ENCODE measurements at regions not wholly inside any gene's neighbourhood (a gene's known extent, or its start where the extent isn't known, plus 50 kb on each side); places are given as distances from the start of the nearest gene placed in this dataset.

- Mint-ChIP-seq H3K4me3 (no peak overlapping the region), H3K36me3 (no peaks in the 10 kb centered on the region), H3K27me3 (no peaks in the 10 kb centered on the region), H3K9me3 (peaks cover 2% of the 10 kb centered on the region), H3K4me1 (ENCODE audit: low read depth) (no peaks in the 10 kb centered on the region), H3K27ac (no peak overlapping the region)
- ChIA-PET POLR2A (no interaction called here), CTCF (no interaction called here)
- intact Hi-C loops (cut with micrococcal nuclease): no loop called here
- DNase-seq: no peak
Measured at GRCh38 chr3:154759966-154760365, 320.2 kb upstream of the MME start.

GRCh38 chr3:154758109-154758868 lies 321.8 kb upstream of the MME start:
- Mint-ChIP-seq H3K9me3 (peaks cover 2% of the 10 kb centered on the region), H3K27ac (no peak overlapping the region), H3K27me3 (no peaks in the 10 kb centered on the region), H3K4me1 (ENCODE audit: low read depth) (no peaks in the 10 kb centered on the region), H3K36me3 (no peaks in the 10 kb centered on the region), H3K4me3 (no peak overlapping the region)
- ChIA-PET CTCF (no interaction called here), POLR2A (interaction anchor here (0.6 kb wide), 1 partner anchor 8 kb away, joined by 4 read pairs; no protein-coding TSS in a partner anchor)
- no peak for DNase-seq
- intact Hi-C loops (cut with micrococcal nuclease): no loop called here

GRCh38 chr3:154753101-154753500 lies 323.1 kb upstream of the GPR149 start:
- no peaks in the 10 kb centered on the region for H3K4me1 Mint-ChIP-seq (ENCODE audit: low read depth)
- H3K27ac Mint-ChIP-seq: no peak overlapping the region
- no peak for DNase-seq
- H3K27me3 Mint-ChIP-seq: no peaks in the 10 kb centered on the region
- no peaks in the 10 kb centered on the region for H3K36me3 Mint-ChIP-seq
- intact Hi-C loops (cut with micrococcal nuclease): no loop called here
- POLR2A ChIA-PET: no interaction called here
- CTCF ChIA-PET: interaction anchor here (0.6 kb wide), 1 partner anchor 59 kb away, joined by 3 read pairs; no protein-coding TSS in a partner anchor
- peaks cover 2% of the 10 kb centered on the region for H3K9me3 Mint-ChIP-seq
- H3K4me3 Mint-ChIP-seq: no peak overlapping the region

GRCh38 chr3:154749514-154749913 lies 319.5 kb upstream of the GPR149 start:
- no peak overlapping the region for H3K4me3 Mint-ChIP-seq
- no peaks in the 10 kb centered on the region for H3K36me3 Mint-ChIP-seq
- DNase-seq: no peak
- H3K9me3 Mint-ChIP-seq: peaks cover 3% of the 10 kb centered on the region
- H3K27me3 Mint-ChIP-seq: no peaks in the 10 kb centered on the region
- CTCF ChIA-PET: no interaction called here
- POLR2A ChIA-PET: no interaction called here
- H3K4me1 Mint-ChIP-seq (ENCODE audit: low read depth): no peaks in the 10 kb centered on the region
- intact Hi-C loops (cut with micrococcal nuclease): no loop called here
- H3K27ac Mint-ChIP-seq: no peak overlapping the region

GRCh38 chr3:154745929-154746328 lies 315.9 kb upstream of the GPR149 start:
- intact Hi-C loops (cut with micrococcal nuclease): no loop called here
- H3K4me1 Mint-ChIP-seq (ENCODE audit: low read depth): no peaks in the 10 kb centered on the region
- DNase-seq: no peak
- peaks cover 10% of the 10 kb centered on the region for H3K9me3 Mint-ChIP-seq
- no peak overlapping the region for H3K4me3 Mint-ChIP-seq
- ChIA-PET POLR2A (no interaction called here), CTCF (no interaction called here)
- H3K27me3 Mint-ChIP-seq: no peaks in the 10 kb centered on the region
- H3K27ac Mint-ChIP-seq: no peak overlapping the region
- no peaks in the 10 kb centered on the region for H3K36me3 Mint-ChIP-seq

GRCh38 chr3:154745122-154745521 lies 315.1 kb upstream of the GPR149 start:
- no peak overlapping the region for H3K4me3 Mint-ChIP-seq
- no peak overlapping the region for H3K27ac Mint-ChIP-seq
- no peaks in the 10 kb centered on the region for H3K27me3 Mint-ChIP-seq
- no peaks in the 10 kb centered on the region for H3K36me3 Mint-ChIP-seq
- POLR2A ChIA-PET: no interaction called here
- no peaks in the 10 kb centered on the region for H3K4me1 Mint-ChIP-seq (ENCODE audit: low read depth)
- intact Hi-C loops (cut with micrococcal nuclease): no loop called here
- CTCF ChIA-PET: no interaction called here
- no peak for DNase-seq
- peaks cover 10% of the 10 kb centered on the region for H3K9me3 Mint-ChIP-seq

- Mint-ChIP-seq H3K4me3 (no peak overlapping the region), H3K27me3 (no peaks in the 10 kb centered on the region), H3K9me3 (peaks cover 10% of the 10 kb centered on the region), H3K27ac (no peak overlapping the region), H3K36me3 (no peaks in the 10 kb centered on the region), H3K4me1 (ENCODE audit: low read depth) (no peaks in the 10 kb centered on the region)
- POLR2A ChIA-PET: no interaction called here
- CTCF ChIA-PET: no interaction called here
- intact Hi-C loops (cut with micrococcal nuclease): no loop called here
- no peak for DNase-seq
Measured at GRCh38 chr3:154743418-154743817, 313.4 kb upstream of the GPR149 start.

- H3K36me3 Mint-ChIP-seq: no peaks in the 10 kb centered on the region
- no peak overlapping the region for H3K4me3 Mint-ChIP-seq
- intact Hi-C loops (cut with micrococcal nuclease): no loop called here
- H3K4me1 Mint-ChIP-seq (ENCODE audit: low read depth): no peaks in the 10 kb centered on the region
- CTCF ChIA-PET: no interaction called here
- peaks cover 3% of the 10 kb centered on the region for H3K9me3 Mint-ChIP-seq
- no peak overlapping the region for H3K27ac Mint-ChIP-seq
- DNase-seq: no peak
- POLR2A ChIA-PET: no interaction called here
- no peaks in the 10 kb centered on the region for H3K27me3 Mint-ChIP-seq
Measured at GRCh38 chr3:154734468-154734867, 304.5 kb upstream of the GPR149 start.

GRCh38 chr3:154730186-154730585 lies 300.2 kb upstream of the GPR149 start:
- CTCF ChIA-PET: no interaction called here
- DNase-seq: no peak
- Mint-ChIP-seq H3K27ac (no peak overlapping the region), H3K36me3 (no peaks in the 10 kb centered on the region), H3K4me1 (ENCODE audit: low read depth) (no peaks in the 10 kb centered on the region), H3K9me3 (peaks cover 5% of the 10 kb centered on the region), H3K4me3 (no peak overlapping the region), H3K27me3 (no peaks in the 10 kb centered on the region)
- POLR2A ChIA-PET: no interaction called here
- intact Hi-C loops (cut with micrococcal nuclease): no loop called here

- Mint-ChIP-seq H3K4me1 (ENCODE audit: low read depth) (no peaks in the 10 kb centered on the region), H3K36me3 (no peaks in the 10 kb centered on the region), H3K27me3 (no peaks in the 10 kb centered on the region), H3K4me3 (no peak overlapping the region), H3K27ac (no peak overlapping the region), H3K9me3 (peaks cover 5% of the 10 kb centered on the region)
- POLR2A ChIA-PET: no interaction called here
- CTCF ChIA-PET: no interaction called here
- intact Hi-C loops (cut with micrococcal nuclease): no loop called here
- DNase-seq: no peak
Measured at GRCh38 chr3:154729741-154730140, 299.8 kb upstream of the GPR149 start.

GRCh38 chr3:154728285-154728684 lies 298.3 kb upstream of the GPR149 start:
- CTCF ChIA-PET: no interaction called here
- Mint-ChIP-seq H3K9me3 (peaks cover 5% of the 10 kb centered on the region), H3K27me3 (no peaks in the 10 kb centered on the region), H3K4me1 (ENCODE audit: low read depth) (no peaks in the 10 kb centered on the region), H3K4me3 (no peak overlapping the region), H3K36me3 (no peaks in the 10 kb centered on the region), H3K27ac (no peak overlapping the region)
- POLR2A ChIA-PET: no interaction called here
- no peak for DNase-seq
- intact Hi-C loops (cut with micrococcal nuclease): no loop called here

GRCh38 chr3:154720921-154721320 lies 290.9 kb upstream of the GPR149 start:
- Mint-ChIP-seq H3K27me3 (no peaks in the 10 kb centered on the region), H3K27ac (no peak overlapping the region), H3K36me3 (no peaks in the 10 kb centered on the region), H3K9me3 (no peaks in the 10 kb centered on the region), H3K4me3 (no peak overlapping the region), H3K4me1 (ENCODE audit: low read depth) (no peaks in the 10 kb centered on the region)
- intact Hi-C loops (cut with micrococcal nuclease): no loop called here
- no peak for DNase-seq
- CTCF ChIA-PET: no interaction called here
- POLR2A ChIA-PET: no interaction called here

- ChIA-PET POLR2A (no interaction called here), CTCF (no interaction called here)
- no peak overlapping the region for H3K27ac Mint-ChIP-seq
- no peaks in the 10 kb centered on the region for H3K4me1 Mint-ChIP-seq (ENCODE audit: low read depth)
- no peak overlapping the region for H3K4me3 Mint-ChIP-seq
- no peak for DNase-seq
- no peaks in the 10 kb centered on the region for H3K9me3 Mint-ChIP-seq
- intact Hi-C loops (cut with micrococcal nuclease): no loop called here
- H3K36me3 Mint-ChIP-seq: no peaks in the 10 kb centered on the region
- no peaks in the 10 kb centered on the region for H3K27me3 Mint-ChIP-seq
Measured at GRCh38 chr3:154718053-154718452, 288.1 kb upstream of the GPR149 start.

Data from activated CD4-positive, alpha-beta memory T cell treated with anti-CD3 and anti-CD28 coated beads for 36 hours (primary cell).